RKO (cell line): ENCODE measurements at regions not wholly inside any gene's neighbourhood (a gene's known extent, or its start where the extent isn't known, plus 50 kb on each side); places are given as distances from the start of the nearest gene placed in this dataset.
"Not testable (repeated sequence)": the region's sequence is repeated elsewhere in the genome, so short reads cannot be mapped to it uniquely, and the experiment has no call there.

Experiments used
- DNase-seq: peaks from one replicate; pipeline ENCODE4 v3.0.0-alpha.2; 2016; ENCODE audit warnings: low spot score

DNA sequence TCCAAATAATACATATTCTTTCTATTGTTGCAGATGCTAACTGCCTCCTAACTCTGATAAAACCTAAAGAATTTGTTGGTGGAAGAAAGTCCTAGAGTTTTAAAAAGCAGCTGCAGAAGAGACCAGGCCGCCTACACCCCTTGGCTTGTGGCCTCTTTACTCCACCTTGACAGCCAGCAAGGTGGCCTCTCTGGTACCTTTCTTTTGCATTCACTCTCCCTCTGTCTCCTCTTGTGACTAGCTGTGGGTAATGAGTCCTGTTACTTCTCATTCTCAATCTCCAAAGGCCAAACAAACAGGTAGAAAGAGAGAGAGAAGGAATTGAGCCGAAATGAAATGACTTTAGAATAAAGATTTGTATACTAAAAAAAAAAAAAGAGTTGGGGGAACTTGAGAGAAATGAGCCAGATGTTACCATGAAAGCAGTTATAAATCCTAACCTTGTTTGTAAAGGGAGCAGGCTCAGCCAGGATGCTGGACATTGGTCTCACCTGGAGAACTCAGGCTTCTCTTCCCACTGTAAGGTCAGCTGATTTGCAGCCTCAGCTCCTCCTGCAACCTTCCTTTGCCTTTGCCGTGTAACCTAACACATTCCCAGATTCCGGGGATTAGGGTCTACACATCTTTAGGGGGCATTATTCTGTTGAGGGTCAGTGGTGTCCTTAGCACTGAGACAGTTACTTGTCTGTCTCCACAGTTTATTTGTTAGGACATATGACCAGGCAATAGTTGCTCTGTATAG is 164.1 kb upstream of the IRF2BP2 start:
- DNase-seq, result no peak

GRCh38 chr1:234772345-234773147 is 162.6 kb upstream of the IRF2BP2 start:
- DNase-seq, result peak; percentile 98

DNA sequence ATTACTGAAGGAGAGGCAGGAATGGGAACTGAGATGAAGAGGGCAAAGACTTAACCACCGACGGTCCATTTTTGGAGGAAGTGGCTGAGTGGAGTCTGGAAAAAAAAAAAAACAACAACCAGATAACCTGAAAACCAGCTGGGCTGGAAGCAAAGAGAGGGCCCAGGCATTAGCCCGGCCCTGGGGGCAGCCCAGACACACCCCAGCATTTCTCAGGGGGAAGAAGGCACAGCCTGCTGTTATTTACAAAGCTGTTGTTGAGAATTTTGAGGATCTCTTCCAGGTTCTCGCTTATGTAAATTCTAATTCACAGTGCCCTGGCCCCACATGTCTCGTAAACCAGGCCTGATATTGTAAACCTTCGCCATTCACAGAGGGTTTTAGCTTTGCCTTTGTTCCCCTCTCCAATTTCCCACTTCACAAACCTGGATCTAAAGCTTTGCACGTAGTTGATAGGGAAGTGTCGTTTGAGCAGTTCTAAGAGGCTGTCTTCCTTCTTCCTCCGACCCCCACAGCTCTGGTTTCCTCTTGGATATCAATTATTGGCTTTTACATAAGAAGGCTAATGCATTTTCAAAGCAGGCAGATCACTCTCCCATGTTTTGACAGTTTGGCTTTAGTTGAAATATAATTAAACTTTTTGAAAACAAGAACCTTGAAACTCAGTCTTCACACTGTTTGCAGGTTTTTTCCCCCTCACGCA is 161.8 kb upstream of the IRF2BP2 start:
- no peak for DNase-seq

DNA sequence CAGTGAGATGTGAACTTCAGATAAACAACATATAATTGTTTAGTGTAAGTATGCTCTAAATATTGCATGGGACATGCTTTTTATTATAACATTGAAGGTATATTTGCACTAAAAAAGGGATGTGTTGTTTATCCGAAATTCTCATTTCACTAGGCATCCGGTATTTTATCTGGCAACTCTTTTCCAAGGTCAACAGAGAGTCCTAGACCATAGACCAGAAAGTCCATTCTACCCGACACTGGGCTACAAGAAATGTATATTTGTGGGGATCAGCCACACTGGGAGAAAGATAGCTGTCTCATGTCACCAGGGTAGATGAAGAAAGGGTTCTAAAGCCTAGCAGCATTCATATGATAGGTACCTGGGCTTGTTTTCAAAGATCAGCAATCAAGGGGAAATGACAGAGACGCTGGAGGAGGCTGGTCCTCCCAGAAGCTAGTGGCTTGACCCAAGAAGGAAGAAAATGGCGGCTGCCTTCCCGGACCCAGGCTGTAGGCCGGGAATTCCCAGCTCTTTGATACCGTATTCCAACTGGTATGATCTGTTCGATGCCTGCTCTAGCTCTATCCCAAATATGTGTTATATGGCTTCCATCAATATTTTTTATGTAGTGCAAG is 161.1 kb upstream of the IRF2BP2 start:
- DNase-seq, result no peak

- no peak for DNase-seq
Measured at GRCh38 chr1:234769986-234770795, 160.2 kb upstream of the IRF2BP2 start.

DNA sequence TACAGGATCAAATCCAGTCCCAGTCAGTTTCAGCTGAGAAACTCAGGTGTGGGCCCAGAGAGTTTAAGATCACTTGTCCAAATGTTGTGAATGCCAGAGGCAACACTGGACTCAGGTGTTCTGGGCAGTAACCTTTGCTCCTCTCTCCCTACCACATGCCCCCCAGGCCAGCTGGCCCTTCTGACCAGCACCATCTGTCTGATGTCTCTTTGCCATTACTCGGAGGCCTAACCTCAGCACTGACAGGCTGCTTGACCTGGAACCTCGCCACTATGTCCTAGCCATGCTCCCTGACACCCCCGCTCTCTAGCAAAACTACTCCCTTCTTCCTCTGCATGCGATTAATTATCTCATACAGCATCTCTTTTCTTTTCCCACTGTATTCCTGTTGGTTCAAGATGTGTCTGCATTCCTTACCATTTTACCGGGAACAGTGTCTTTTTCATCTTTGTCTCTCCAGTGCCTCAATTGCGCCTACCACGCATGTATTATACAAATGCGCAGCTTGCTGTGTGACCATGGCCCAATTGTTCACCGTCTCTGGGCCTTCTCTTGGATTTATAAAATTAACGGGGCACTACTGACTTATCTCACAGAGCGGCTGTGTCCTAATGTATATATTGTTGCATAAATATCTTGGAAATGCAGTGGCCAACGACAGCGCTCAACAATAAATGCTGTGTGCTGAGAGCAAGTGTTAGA is 159.5 kb upstream of the IRF2BP2 start:
- no peak for DNase-seq

DNA sequence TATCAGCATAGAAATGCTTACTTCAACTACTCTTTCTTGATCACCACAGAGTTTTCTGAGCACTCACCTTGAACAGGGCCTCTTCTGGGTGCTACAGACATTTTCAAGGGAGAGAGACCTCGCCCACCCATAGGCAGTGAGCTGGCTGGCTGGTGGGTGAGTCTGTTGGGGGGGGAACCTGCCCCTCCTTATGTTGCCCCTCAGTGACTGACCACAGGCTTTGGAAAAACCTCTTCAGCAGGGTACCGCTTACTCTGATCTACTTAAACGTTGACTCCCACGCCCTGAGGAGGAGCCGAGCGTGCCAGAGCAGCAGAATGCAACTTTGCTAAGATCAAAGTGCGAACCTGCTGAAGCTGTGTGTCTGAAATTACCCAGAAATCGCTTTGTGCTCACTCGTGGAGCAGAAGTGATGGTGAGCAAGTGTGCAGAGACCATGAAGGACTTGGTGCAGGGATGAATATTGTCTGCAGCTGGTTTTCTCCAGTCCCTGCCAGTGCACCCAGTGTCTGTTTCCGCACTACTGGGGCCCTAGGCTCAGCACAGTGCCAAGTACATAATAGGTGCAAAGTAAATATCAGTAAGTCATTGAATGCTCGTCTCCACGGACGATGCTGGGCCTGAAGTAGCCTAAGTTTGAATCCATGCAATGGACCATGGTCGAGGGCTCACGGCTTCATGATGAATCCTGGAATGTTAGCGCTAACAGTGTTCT is 158.7 kb upstream of the IRF2BP2 start:
- no peak for DNase-seq

DNA sequence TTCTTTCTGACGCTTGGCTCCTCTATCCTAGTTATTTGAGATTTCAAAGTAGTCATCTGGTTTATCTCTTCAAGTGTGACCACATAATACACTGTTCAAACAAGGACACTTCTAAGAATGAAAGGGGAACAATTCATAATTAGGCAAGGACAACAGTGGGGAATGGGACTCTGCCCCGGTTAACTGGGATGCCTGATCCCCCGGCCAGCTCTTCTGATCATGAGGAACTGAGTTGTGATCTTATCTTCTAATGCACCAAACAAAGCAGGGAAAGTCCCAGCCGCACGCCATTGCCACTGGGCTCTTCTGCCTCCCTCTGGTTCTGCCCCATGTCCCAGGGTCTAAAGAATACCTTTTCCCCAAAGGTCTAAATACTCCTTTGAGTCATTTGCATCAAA is 158.2 kb upstream of the IRF2BP2 start:
- DNase-seq, result no peak

- DNase-seq, result no peak
Measured at GRCh38 chr1:234765672-234766071, 155.7 kb upstream of the IRF2BP2 start.

GRCh38 chr1:234765181-234765580 is 155.2 kb upstream of the IRF2BP2 start:
- DNase-seq, result no peak

DNA sequence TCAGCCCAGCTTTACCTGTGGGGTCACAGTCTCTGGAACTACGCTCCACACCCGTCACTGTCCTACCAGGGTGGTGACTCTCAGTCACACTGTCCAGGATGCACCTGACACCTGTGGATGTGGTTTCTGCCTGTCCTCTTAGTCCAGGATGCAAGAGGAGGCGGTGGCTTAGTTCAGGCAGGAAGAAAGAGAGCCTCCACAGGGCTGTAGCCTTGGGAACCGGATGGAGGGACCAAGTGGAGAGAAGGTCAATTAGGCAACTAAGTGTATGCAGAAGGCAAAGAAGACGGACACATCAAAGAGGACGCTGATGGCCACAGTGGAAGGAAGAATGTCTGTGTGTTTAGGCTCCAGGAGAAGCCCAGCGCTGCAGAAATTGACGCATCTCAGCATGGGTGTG is 153.9 kb upstream of the IRF2BP2 start:
- no peak for DNase-seq

DNA sequence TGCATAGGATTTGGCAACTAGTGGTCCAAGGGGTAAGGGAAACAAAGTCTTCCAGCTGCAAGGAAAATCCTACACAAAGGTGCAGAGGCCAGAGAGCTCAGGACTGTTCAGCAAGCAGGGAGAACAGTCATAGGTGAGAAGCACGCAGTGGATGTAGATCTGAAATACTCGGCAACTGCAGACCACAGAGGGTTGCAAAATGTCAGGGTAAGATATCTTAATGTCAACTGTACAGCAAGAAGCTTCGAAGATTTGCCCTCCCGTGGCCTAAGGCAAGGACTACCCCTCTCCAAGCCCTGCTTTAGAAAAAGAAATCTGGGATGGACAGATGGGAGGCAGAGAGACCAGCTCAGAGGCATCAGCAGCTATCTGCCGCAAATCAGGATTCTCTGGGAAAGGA is 153.4 kb upstream of the IRF2BP2 start:
- DNase-seq, result no peak

DNA sequence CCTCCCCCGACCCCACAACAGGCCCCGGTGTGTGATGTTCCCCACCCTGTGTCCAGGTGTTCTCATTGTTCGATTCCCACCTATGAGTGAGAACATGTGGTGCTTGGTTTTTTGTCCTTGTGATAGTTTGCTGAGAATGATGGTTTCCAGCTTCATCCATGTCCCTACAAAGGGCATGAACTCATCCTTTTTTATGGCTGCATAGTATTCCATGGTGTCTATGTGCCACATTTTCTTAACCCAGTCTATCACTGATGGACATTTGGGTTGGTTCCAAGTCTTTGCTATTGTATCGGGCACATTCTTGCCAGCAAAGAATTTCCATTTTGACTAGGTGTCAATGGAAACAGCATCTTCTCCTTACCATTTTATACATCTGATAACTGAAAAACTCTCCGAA is 152.1 kb upstream of the IRF2BP2 start:
- DNase-seq, result not testable (repeated sequence)

DNA sequence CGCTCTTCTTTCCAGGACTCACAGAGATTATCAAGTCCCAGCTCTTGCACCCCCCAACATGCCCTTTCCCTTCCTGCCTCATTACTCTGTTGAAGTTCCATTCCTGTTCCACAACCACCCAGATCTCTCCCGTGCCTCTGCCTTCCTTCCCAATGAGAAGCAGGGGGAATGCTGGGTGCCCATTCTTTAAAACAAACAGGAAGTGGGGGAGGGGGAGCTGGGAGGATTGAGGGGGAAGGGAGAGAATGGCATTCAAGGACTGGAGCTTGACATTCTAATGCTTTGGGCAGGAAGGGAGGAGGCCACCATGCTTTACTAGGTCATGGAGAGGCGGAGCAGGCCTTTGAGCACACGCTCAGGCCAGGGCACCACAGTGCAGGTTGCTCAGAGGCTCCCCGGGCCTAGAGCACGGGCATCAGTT is 150.3 kb upstream of the IRF2BP2 start:
- DNase-seq, result no peak

GRCh38 chr1:234759888-234760287 is 149.9 kb upstream of the IRF2BP2 start:
- no peak for DNase-seq

DNA sequence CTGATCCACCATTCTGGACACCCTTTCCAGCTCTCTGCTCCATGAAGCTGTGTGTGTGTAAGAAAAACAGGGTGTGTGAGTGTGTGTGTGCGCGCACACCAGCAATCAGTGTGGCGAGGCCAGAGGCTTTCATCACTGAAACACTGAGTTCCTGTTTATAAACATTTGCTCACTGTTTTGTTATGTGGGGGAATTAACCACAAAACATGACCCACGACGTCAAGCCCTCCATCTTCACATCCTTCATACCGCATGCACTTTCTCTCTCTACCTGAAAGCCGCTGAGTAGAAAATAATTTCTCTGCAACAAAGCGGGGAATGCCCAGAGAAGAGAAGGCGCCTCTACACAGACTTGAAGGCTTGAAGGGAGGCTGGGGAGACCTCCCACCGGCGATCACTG is 148.9 kb upstream of the IRF2BP2 start:
- no peak for DNase-seq

GRCh38 chr1:234756857-234757256 is 146.9 kb upstream of the IRF2BP2 start:
- DNase-seq, result no peak

DNA sequence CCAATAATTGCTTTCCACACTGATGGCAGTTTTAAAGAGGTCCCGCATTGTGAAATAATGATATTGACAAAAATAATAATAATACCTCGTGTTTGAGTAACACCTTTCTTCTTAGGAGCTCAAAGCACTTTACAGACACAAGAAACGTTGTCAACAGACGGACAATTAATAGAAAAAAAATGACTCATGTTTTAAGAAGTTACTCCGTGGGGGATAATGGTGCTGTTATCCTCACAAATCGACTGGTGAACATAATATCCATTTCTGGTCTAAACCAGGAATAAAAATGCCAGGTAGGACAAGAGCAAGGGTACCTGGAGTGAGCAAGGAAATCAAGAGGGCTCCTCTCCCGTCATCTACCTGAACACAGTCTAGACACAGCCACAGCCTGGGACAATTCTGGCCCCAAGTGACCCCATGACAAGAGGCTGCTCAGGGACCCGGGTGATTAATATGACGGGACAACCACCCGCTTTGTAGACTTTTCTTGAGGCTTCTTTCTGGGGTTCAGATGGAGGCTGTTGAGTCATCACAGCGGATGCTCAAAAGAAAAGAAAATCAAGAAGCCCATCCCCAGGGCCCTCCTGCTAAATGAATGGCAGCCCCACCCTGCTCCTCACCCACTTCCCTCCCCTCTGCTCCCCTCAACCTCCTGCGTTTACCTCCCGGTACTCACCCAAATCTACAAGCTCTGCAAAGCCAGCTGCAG is 146.2 kb upstream of the IRF2BP2 start:
- no peak for DNase-seq

- DNase-seq, result peak; percentile 39
Measured at GRCh38 chr1:234755449-234755863, 145.5 kb upstream of the IRF2BP2 start.

DNA sequence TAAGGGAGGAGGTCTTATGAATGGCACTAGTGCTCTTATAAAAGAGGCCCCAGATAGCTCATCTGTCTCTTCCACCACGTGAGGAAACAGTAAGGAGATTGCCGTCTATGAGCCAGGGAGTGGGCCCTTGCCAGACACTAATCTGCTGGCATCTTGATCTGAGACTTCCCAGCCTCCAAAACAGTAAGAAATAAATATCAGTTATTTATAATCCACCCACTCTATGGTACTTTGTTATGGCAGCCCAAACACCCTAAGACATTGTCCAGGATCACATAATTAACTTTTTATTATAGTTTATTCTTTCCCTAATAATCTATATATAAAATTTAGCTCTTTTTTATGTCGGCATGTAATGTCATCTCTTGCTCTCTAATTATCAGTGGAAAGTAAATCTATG is 144.0 kb upstream of the IRF2BP2 start:
- DNase-seq, result no peak
